Muscle of leg (tissue), 3 donors: ENCODE measurements at regions not wholly inside any gene's neighbourhood (a gene's known extent, or its start where the extent isn't known, plus 50 kb on each side); places are given as distances from the start of the nearest gene placed in this dataset.

Source experiments
- DNase-seq: peaks from one replicate; pipeline ENCODE4 v3.0.0; 2013
- H3K27ac ChIP-seq: one replicate; pipeline ENCODE4 v1.5.1; 2013; ENCODE audit warnings: mild to moderate bottlenecking, low read length, control low read depth
- H3K27me3 ChIP-seq: one replicate; pipeline ENCODE4 v1.6.1; 2013; ENCODE audit warnings: low read length; ENCODE audit not compliant: control insufficient read depth, insufficient read depth
- H3K36me3 ChIP-seq: one replicate; pipeline ENCODE4 v1.6.1; 2013; ENCODE audit warnings: low read length; ENCODE audit not compliant: control insufficient read depth, insufficient read depth
- H3K4me1 ChIP-seq: one replicate; pipeline ENCODE4 v1.6.1; 2013; ENCODE audit warnings: low read length; ENCODE audit not compliant: control insufficient read depth, insufficient read depth
- H3K4me3 ChIP-seq: one replicate; pipeline ENCODE4 v1.5.1; 2013; ENCODE audit warnings: low read length, control low read depth
- H3K9me3 ChIP-seq: replicated peaks from 2 replicates; pipeline ENCODE4 v1.6.1; 2013; ENCODE audit warnings: low read depth, low read length; ENCODE audit not compliant: control insufficient read depth
- WGBS: methylation state at CpG from one replicate; pipeline ENCODE4 v1.1.5; 2013; ENCODE audit warnings: missing lambda C conversion rate; ENCODE audit not compliant: insufficient coverage; 5-methylcytosine and 5-hydroxymethylcytosine counted together

DNA sequence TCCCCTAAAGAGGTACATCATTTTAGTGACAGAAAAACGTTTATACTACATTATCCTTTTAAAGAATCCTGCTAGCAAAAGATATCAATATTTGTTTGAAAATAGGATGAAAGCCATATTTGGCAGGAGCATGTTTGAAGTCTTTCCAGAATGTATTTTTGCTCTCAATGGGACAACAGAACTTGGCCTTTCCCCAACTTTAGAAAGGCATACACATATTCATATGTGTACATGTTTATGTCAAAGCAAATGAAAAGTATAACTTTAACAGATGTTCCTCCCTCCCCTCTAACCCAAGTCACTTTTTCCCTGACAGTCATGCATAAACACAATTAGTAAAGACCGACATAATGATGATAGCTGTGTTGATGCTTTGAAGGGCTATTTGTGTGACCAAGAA, 427.8 kb upstream of the CDH6 start:
- Histone ChIP-seq H3K4me1 (no peaks in the 10 kb centered on the region), H3K9me3 (no peaks in the 10 kb centered on the region), H3K4me3 (no peak overlapping the region), H3K36me3 (no peaks in the 10 kb centered on the region), H3K27me3 (no peaks in the 10 kb centered on the region), H3K27ac (no peak overlapping the region)
- no peak for DNase-seq
- WGBS, result no CpG with 5 or more reads among the region's 2 CpGs

DNA sequence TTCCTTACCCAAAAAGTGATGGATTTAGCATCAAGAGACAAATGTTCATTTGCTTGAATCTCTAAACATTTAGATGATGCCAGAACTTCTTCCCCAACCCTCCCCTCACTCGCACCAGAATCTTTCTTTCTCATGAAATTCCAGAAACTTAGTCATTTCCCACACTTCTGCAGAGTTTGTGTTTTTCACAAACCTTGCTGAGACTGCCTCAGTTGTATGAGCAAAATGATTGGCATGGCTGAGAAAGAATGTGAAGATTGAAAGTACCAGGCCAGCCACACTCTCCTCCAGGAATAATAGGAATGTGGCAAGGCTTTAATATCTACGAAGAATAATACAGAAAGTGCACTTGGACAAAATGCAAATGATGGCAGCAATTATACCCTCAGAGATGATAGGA, 428.3 kb upstream of the CDH6 start:
- Histone ChIP-seq H3K27ac (no peak overlapping the region), H3K27me3 (no peaks in the 10 kb centered on the region), H3K4me1 (no peaks in the 10 kb centered on the region), H3K9me3 (no peaks in the 10 kb centered on the region), H3K36me3 (no peaks in the 10 kb centered on the region), H3K4me3 (no peak overlapping the region)
- DNase-seq, result no peak
- WGBS, result no CpG with 5 or more reads among the region's 2 CpGs

DNA sequence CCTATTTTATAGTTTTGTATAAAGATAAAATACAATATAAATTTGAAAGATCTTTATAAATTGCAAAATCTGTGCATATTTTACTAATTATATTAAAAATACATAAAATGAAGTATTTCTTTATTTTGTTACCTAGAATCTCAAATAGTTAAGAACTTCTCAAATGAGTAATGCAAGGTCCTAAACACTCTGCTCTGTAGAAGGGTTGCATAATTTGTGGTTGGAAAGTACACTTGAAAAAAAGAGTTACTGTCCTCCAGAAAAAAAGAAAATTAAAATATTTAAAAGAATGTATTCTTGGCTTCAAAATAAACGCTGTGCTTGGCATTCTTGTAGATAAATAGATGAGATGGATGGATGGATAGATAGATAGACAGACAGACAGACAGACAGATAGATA, 428.8 kb upstream of the CDH6 start:
- Histone ChIP-seq H3K27ac (no peak overlapping the region), H3K36me3 (no peaks in the 10 kb centered on the region), H3K4me1 (no peaks in the 10 kb centered on the region), H3K9me3 (no peaks in the 10 kb centered on the region), H3K4me3 (no peak overlapping the region), H3K27me3 (no peaks in the 10 kb centered on the region)
- DNase-seq, result no peak
- WGBS, result no CpG with 5 or more reads among the region's 1 CpG

GRCh38 chr5:30759731-30760130, 433.8 kb upstream of the CDH6 start:
- WGBS, result no CpG with 5 or more reads among the region's 3 CpGs
- no peaks in the 10 kb centered on the region for H3K4me1 ChIP-seq
- H3K27ac ChIP-seq, result no peak overlapping the region
- H3K27me3 ChIP-seq, result no peaks in the 10 kb centered on the region
- H3K9me3 ChIP-seq, result peaks cover 3% of the 10 kb centered on the region
- DNase-seq, result no peak
- H3K36me3 ChIP-seq, result no peaks in the 10 kb centered on the region
- H3K4me3 ChIP-seq, result no peak overlapping the region

DNA sequence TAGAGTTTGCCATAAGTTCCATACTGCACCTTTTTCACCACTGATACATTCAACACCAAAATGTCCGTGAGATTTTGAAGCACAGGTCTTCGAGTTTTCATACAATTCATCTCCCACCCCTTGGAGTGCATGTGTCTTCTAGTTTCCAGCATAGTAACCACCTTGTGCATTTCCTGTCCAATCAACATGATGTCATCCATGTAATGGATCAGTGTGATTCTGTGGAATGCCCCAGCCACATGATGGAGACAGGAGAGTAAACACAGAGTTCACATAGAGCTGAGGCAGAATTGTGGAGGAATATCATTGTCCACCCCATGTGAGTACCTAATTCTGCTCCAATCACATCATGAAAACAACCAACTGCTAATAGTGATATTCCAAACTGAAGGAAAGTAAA, 441.5 kb upstream of the CDH6 start:
- 83% methylated on average over 2 of the region's 2 CpGs for WGBS
- H3K27me3 ChIP-seq, result no peaks in the 10 kb centered on the region
- no peak overlapping the region for H3K4me3 ChIP-seq
- no peak for DNase-seq
- H3K27ac ChIP-seq, result no peak overlapping the region
- no peaks in the 10 kb centered on the region for H3K4me1 ChIP-seq
- H3K9me3 ChIP-seq, result peaks cover 14% of the 10 kb centered on the region
- no peaks in the 10 kb centered on the region for H3K36me3 ChIP-seq

GRCh38 chr5:30749971-30750370, 443.5 kb upstream of the CDH6 start:
- H3K4me3 ChIP-seq, result no peak overlapping the region
- H3K36me3 ChIP-seq, result no peaks in the 10 kb centered on the region
- DNase-seq, result no peak
- WGBS, result 80% methylated on average over 1 of the region's 2 CpGs
- H3K9me3 ChIP-seq, result peaks cover 14% of the 10 kb centered on the region
- H3K4me1 ChIP-seq, result no peaks in the 10 kb centered on the region
- no peak overlapping the region for H3K27ac ChIP-seq
- no peaks in the 10 kb centered on the region for H3K27me3 ChIP-seq

DNA sequence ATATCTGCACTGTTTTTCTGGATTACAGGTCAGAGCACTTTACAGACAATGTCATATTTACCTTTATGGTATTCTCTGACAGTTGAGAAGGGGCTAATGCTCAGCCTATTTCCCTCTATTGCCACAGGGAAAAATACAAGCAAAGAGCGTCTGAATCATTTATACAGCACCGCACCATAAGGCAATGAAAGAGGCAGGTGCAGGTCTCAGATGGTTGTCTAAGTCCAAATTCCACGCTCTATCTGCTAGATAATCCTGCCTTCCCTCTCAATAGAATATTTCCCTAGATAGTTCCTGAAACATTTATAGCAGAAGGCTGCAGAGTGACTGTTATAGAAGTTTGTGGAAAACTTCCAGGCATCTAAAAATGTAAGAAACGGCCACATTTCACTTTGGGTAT, 446.1 kb upstream of the CDH6 start:
- Histone ChIP-seq H3K4me3 (no peak overlapping the region), H3K9me3 (peaks cover 9% of the 10 kb centered on the region), H3K4me1 (no peaks in the 10 kb centered on the region), H3K36me3 (no peaks in the 10 kb centered on the region), H3K27ac (no peak overlapping the region), H3K27me3 (no peaks in the 10 kb centered on the region)
- no peak for DNase-seq
- WGBS, result 60% methylated on average over 1 of the region's 4 CpGs

GRCh38 chr5:30736669-30737068, 456.8 kb upstream of the CDH6 start:
- Histone ChIP-seq H3K36me3 (no peaks in the 10 kb centered on the region), H3K27me3 (no peaks in the 10 kb centered on the region), H3K9me3 (peaks cover under 1% of the 10 kb centered on the region), H3K27ac (no peak overlapping the region), H3K4me3 (no peak overlapping the region), H3K4me1 (no peaks in the 10 kb centered on the region)
- no peak for DNase-seq

- DNase-seq, result no peak
- H3K27me3 ChIP-seq, result no peaks in the 10 kb centered on the region
- H3K9me3 ChIP-seq, result peaks cover 5% of the 10 kb centered on the region
- H3K4me1 ChIP-seq, result no peaks in the 10 kb centered on the region
- no CpG with 5 or more reads among the region's 4 CpGs for WGBS
- H3K4me3 ChIP-seq, result no peak overlapping the region
- H3K27ac ChIP-seq, result no peak overlapping the region
- no peaks in the 10 kb centered on the region for H3K36me3 ChIP-seq
Measured at GRCh38 chr5:30734118-30734517, 459.4 kb upstream of the CDH6 start.

- Histone ChIP-seq H3K36me3 (no peaks in the 10 kb centered on the region), H3K4me1 (no peaks in the 10 kb centered on the region), H3K9me3 (no peaks in the 10 kb centered on the region), H3K27ac (no peak overlapping the region), H3K4me3 (no peak overlapping the region), H3K27me3 (no peaks in the 10 kb centered on the region)
- no CpG with 5 or more reads among the region's 1 CpG for WGBS
- peak; percentile 26 for DNase-seq
Measured at GRCh38 chr5:30725073-30725472, 468.4 kb upstream of the CDH6 start.

- Histone ChIP-seq H3K9me3 (peaks cover 9% of the 10 kb centered on the region), H3K27ac (no peak overlapping the region), H3K4me3 (no peak overlapping the region), H3K27me3 (no peaks in the 10 kb centered on the region), H3K36me3 (no peaks in the 10 kb centered on the region), H3K4me1 (no peaks in the 10 kb centered on the region)
- 93% methylated on average over 4 of the region's 4 CpGs for WGBS
- DNase-seq, result no peak
Measured at GRCh38 chr5:30698217-30698616, 495.3 kb upstream of the CDH6 start.
